Gastrocnemius medialis (tissue), 4 donors: ENCODE measurements at regions not wholly inside any gene's neighbourhood (a gene's known extent, or its start where the extent isn't known, plus 50 kb on each side); places are given as distances from the start of the nearest gene placed in this dataset.
"Not testable (repeated sequence)": the region's sequence is repeated elsewhere in the genome, so short reads cannot be mapped to it uniquely, and the experiment has no call there.

Experiments used
- POLR2A ChIP-seq, 2 donors: fragments of 450-650 bp; IDR thresholded peaks; one replicate each; pipeline ENCODE4 v1.6.1; 2017; ENCODE audit warnings: antibody characterized with exemption in 2 of 2, mild to moderate bottlenecking in 2 of 2, moderate library complexity in 2 of 2
- TF ChIP-seq, protein P1 (sequence below), 5 experiments: fragments of 450-650 bp in 3 of 5; fragments of 200-600 bp in 2 of 5; sonication (generic) in 2 of 5; IDR thresholded peaks in 4 of 5; conservative IDR thresholded peaks in 1 of 5; 1 replicate in 4 of 5; 2 replicates in 1 of 5; pipeline ENCODE4 v1.5.1; 2016 to 2019; ENCODE audit warnings: antibody characterized with exemption in 5 of 5, mild to moderate bottlenecking in 3 of 5, moderate library complexity in 3 of 5

DNA sequence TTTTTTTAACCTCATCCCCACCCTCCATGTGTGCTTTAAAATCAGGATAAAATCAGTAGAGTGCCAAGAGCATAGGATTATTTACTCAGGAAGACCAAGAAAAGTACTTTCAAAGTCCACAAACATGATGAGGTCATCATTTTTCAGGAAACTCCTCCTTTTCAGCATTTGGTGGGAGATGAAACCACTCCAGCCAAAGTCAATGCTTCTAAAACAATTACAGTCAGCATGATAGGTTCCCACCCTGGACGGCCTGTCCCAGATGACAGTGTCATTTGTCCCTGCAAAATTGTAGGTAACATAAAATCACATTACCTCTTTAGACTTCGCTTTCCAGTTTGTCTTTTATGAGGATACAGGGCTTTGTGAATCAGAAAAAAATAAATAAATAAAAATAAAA, 836.7 kb downstream of the SPATA31A1 start:
- not testable (repeated sequence) for TF ChIP-seq POLR2A (IDR thresholded peaks at IDR 0.05)
- TF ChIP-seq, protein P1, sequence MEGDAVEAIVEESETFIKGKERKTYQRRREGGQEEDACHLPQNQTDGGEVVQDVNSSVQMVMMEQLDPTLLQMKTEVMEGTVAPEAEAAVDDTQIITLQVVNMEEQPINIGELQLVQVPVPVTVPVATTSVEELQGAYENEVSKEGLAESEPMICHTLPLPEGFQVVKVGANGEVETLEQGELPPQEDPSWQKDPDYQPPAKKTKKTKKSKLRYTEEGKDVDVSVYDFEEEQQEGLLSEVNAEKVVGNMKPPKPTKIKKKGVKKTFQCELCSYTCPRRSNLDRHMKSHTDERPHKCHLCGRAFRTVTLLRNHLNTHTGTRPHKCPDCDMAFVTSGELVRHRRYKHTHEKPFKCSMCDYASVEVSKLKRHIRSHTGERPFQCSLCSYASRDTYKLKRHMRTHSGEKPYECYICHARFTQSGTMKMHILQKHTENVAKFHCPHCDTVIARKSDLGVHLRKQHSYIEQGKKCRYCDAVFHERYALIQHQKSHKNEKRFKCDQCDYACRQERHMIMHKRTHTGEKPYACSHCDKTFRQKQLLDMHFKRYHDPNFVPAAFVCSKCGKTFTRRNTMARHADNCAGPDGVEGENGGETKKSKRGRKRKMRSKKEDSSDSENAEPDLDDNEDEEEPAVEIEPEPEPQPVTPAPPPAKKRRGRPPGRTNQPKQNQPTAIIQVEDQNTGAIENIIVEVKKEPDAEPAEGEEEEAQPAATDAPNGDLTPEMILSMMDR (IDR thresholded peaks at IDR 0.05 in 4 of 5, conservative IDR thresholded peaks at IDR 0.05 in 1 of 5) = not testable (repeated sequence)
